ENCODE measurements at regions not wholly inside any gene's neighbourhood (a gene's known extent, or its start where the extent isn't known, plus 50 kb on each side); places are given as distances from the start of the nearest gene placed in this dataset.

DNA sequence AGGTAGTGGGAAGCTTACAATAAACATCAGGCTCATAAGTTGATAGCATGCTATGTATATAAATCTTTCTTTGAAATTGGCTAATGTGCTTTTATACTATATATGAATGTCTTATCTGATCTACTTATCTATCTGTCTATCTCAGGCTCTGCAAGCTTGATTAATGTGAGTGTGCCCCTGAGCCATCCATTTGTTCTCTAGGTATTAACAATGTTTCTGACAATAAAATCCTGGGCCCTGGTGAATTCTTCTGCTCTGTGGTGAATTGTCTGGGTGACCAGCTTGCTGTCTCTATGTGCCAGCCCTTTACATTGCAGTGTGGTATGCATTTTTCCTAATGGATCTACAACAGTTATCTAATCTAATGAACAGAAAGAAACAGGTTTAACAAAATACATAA, 295.9 kb downstream of the HRH4 start:
- Mint-ChIP-seq H3K27me3 (ENCODE audit: low read depth) (no peaks in the 10 kb centered on the region), H3K9me3 (ENCODE audit: low read depth) (peaks cover 10% of the 10 kb centered on the region), H3K27ac (ENCODE audit: unreplicated experiment) (no peak overlapping the region), H3K4me1 (ENCODE audit: low read depth) (peaks cover 9% of the 10 kb centered on the region), H3K36me3 (ENCODE audit: low read depth) (no peaks in the 10 kb centered on the region), H3K4me3 (ENCODE audit: unreplicated experiment) (no peak overlapping the region)
- DNase-seq (ENCODE audit: low spot score): no peak
- TF ChIP-seq, protein P1, sequence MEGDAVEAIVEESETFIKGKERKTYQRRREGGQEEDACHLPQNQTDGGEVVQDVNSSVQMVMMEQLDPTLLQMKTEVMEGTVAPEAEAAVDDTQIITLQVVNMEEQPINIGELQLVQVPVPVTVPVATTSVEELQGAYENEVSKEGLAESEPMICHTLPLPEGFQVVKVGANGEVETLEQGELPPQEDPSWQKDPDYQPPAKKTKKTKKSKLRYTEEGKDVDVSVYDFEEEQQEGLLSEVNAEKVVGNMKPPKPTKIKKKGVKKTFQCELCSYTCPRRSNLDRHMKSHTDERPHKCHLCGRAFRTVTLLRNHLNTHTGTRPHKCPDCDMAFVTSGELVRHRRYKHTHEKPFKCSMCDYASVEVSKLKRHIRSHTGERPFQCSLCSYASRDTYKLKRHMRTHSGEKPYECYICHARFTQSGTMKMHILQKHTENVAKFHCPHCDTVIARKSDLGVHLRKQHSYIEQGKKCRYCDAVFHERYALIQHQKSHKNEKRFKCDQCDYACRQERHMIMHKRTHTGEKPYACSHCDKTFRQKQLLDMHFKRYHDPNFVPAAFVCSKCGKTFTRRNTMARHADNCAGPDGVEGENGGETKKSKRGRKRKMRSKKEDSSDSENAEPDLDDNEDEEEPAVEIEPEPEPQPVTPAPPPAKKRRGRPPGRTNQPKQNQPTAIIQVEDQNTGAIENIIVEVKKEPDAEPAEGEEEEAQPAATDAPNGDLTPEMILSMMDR (IDR thresholded peaks at IDR 0.05): no peak

DNA sequence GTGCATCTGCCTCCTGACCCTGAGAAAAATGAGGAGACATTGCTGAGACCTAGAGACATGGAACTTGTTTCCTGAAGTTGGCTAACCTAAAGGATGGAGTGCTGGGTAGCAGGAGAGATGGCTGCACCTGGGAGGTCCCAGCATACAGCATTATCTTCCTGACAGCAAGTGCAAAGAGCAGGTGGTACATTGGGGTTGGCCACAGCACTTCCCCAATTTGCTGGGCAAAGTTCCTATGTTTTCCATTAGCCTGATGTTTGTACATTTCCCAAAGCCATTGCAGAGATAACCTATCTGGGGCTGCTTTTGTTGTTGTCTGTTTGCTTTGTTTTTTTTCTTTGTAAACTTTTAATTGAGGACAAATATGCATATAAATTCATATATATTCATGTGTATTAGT, 296.7 kb downstream of the HRH4 start:
- H3K36me3 Mint-ChIP-seq (ENCODE audit: low read depth): peaks cover 1% of the 10 kb centered on the region
- peaks cover 17% of the 10 kb centered on the region for H3K9me3 Mint-ChIP-seq (ENCODE audit: low read depth)
- DNase-seq (ENCODE audit: low spot score): no peak
- H3K27me3 Mint-ChIP-seq (ENCODE audit: low read depth): no peaks in the 10 kb centered on the region
- peaks cover 10% of the 10 kb centered on the region for H3K4me1 Mint-ChIP-seq (ENCODE audit: low read depth)
- TF ChIP-seq, protein P1 (IDR thresholded peaks at IDR 0.05): no peak
- H3K4me3 Mint-ChIP-seq (ENCODE audit: unreplicated experiment): no peak overlapping the region
- no peak overlapping the region for H3K27ac Mint-ChIP-seq (ENCODE audit: unreplicated experiment)

DNA sequence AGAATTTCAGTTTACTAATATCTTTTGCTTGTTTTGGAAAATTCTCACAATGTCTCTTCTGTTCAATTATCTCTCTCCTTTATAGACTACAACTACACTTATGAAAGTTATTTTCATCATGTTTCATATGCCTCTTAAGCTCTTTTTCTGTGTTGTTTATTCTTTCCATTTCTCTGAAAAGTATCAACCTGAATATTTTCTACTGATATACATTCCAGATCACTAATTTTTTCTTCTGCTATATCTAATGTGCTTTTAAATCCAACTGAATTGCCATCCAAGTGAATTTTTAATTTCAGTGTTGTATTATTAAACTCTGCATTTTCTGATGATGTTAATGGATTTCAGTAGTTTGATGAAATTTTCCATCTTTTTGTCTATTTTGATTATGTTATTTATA, 301.3 kb downstream of the HRH4 start:
- H3K4me3 Mint-ChIP-seq (ENCODE audit: unreplicated experiment): no peak overlapping the region
- H3K36me3 Mint-ChIP-seq (ENCODE audit: low read depth): peaks cover 1% of the 10 kb centered on the region
- no peaks in the 10 kb centered on the region for H3K27me3 Mint-ChIP-seq (ENCODE audit: low read depth)
- H3K4me1 Mint-ChIP-seq (ENCODE audit: low read depth): peaks cover 20% of the 10 kb centered on the region
- peaks cover 20% of the 10 kb centered on the region for H3K9me3 Mint-ChIP-seq (ENCODE audit: low read depth)
- no peak for DNase-seq (ENCODE audit: low spot score)
- TF ChIP-seq, protein P1 (IDR thresholded peaks at IDR 0.05): no peak
- H3K27ac Mint-ChIP-seq (ENCODE audit: unreplicated experiment): no peak overlapping the region

DNA sequence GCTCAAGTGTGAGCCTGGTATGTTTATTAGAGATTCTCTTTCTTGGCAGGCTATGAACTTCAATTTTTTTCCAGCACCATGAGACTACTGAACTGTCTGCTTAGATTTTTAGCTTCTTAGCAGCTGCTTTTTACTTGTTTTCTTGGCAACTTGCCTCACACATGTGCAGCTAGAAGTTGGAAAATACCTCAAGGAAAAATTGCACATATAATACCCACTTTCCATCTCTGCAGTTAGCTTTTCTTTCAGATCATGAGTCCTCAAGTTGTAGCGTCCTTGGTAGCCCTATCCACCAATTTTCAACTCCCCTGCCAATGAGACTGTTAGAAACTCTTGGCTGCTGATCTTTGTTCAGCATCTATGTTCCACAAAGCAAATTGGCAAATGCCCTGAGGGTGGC, 302.1 kb downstream of the HRH4 start:
- H3K4me1 Mint-ChIP-seq (ENCODE audit: low read depth): peaks cover 20% of the 10 kb centered on the region
- TF ChIP-seq, protein P1 (IDR thresholded peaks at IDR 0.05): no peak
- no peak for DNase-seq (ENCODE audit: low spot score)
- no peak overlapping the region for H3K4me3 Mint-ChIP-seq (ENCODE audit: unreplicated experiment)
- peaks cover 20% of the 10 kb centered on the region for H3K9me3 Mint-ChIP-seq (ENCODE audit: low read depth)
- H3K27ac Mint-ChIP-seq (ENCODE audit: unreplicated experiment): no peak overlapping the region
- no peaks in the 10 kb centered on the region for H3K27me3 Mint-ChIP-seq (ENCODE audit: low read depth)
- peaks cover 1% of the 10 kb centered on the region for H3K36me3 Mint-ChIP-seq (ENCODE audit: low read depth)

DNA sequence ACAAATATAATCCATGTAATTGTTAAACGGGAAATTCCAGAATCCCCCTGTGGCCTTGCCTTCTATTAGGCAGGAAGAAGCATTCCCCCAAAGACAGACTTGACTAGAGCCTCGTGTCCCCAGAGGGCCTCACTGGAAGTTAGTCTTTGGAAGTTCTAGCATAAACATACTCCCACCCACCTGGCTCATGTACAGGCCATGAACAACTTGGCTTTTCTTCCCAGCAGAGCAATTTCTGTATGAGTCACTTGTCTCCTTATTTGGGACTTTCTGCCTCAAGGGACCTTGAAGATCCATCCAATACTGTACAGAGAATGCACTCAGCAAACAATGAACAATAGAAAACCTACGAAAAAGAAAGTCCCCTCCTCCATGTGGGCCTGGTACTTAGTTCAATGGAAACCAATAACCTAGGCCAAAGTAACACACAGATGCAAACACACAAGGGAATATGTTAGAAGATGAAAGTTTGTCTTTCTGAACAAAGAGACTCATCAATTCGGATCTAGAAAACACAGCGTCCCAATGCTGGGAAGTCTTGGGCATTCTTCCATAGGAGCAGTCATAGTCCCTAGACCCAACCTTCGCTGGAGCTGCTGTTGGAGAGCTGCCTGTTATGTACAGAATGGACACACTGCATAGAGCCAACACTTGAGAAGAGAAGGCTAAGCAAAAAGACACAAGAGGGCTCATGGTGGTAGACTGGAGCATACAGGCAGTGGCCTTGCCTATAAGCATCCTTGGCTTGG, 303.5 kb downstream of the HRH4 start:
- TF ChIP-seq, protein P1 (IDR thresholded peaks at IDR 0.05): no peak
- peak overlapping the region; percentile 14 for H3K27ac Mint-ChIP-seq (ENCODE audit: unreplicated experiment)
- peaks cover 20% of the 10 kb centered on the region for H3K4me1 Mint-ChIP-seq (ENCODE audit: low read depth)
- DNase-seq (ENCODE audit: low spot score): no peak
- H3K27me3 Mint-ChIP-seq (ENCODE audit: low read depth): no peaks in the 10 kb centered on the region
- no peak overlapping the region for H3K4me3 Mint-ChIP-seq (ENCODE audit: unreplicated experiment)
- peaks cover 1% of the 10 kb centered on the region for H3K36me3 Mint-ChIP-seq (ENCODE audit: low read depth)
- H3K9me3 Mint-ChIP-seq (ENCODE audit: low read depth): peaks cover 20% of the 10 kb centered on the region

Measured in chondrocyte (in vitro differentiated cells).